Fibroblast of pulmonary artery (primary cell): ENCODE measurements at regions not wholly inside any gene's neighbourhood (a gene's known extent, or its start where the extent isn't known, plus 50 kb on each side); places are given as distances from the start of the nearest gene placed in this dataset.

Experiments used
- DNase-seq: peaks from one replicate; pipeline ENCODE4 v3.0.0-alpha.2; 2010; ENCODE audit warnings: low read depth
- H3K4me3 ChIP-seq: replicated peaks from 2 replicates; pipeline ENCODE4 v1.5.1; 2011; ENCODE audit warnings: low read depth, mild to moderate bottlenecking, control low read depth, low read length, moderate library complexity
- TF ChIP-seq, protein P1 (sequence below): IDR thresholded peaks from 2 replicates; pipeline ENCODE4 v1.5.1; 2011; ENCODE audit warnings: mild to moderate bottlenecking, control low read depth, low read length, inconsistent platforms; ENCODE audit errors: missing control alignments

DNA sequence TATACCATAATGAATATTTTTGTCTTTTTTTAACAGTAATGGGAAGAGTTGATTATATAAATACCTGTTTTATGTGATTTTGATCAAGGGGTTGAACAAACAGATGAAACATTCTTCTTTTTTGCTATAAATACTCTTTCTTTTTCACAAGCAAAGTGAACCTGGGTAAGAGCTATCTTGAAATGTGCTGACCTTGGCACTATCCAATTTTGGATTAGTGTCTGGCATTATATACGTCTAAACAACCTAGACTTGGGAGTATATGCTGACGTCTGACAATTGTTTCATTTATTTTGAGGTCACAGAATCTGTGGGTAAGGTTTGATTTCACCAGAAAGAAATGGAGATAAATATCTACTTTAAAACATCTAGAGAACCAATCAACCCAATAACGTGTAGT lies 716.0 kb upstream of the STXBP6 start:
- TF ChIP-seq, protein P1, sequence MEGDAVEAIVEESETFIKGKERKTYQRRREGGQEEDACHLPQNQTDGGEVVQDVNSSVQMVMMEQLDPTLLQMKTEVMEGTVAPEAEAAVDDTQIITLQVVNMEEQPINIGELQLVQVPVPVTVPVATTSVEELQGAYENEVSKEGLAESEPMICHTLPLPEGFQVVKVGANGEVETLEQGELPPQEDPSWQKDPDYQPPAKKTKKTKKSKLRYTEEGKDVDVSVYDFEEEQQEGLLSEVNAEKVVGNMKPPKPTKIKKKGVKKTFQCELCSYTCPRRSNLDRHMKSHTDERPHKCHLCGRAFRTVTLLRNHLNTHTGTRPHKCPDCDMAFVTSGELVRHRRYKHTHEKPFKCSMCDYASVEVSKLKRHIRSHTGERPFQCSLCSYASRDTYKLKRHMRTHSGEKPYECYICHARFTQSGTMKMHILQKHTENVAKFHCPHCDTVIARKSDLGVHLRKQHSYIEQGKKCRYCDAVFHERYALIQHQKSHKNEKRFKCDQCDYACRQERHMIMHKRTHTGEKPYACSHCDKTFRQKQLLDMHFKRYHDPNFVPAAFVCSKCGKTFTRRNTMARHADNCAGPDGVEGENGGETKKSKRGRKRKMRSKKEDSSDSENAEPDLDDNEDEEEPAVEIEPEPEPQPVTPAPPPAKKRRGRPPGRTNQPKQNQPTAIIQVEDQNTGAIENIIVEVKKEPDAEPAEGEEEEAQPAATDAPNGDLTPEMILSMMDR, result no peak
- no peak for DNase-seq
- H3K4me3 ChIP-seq, result no peak overlapping the region

DNA sequence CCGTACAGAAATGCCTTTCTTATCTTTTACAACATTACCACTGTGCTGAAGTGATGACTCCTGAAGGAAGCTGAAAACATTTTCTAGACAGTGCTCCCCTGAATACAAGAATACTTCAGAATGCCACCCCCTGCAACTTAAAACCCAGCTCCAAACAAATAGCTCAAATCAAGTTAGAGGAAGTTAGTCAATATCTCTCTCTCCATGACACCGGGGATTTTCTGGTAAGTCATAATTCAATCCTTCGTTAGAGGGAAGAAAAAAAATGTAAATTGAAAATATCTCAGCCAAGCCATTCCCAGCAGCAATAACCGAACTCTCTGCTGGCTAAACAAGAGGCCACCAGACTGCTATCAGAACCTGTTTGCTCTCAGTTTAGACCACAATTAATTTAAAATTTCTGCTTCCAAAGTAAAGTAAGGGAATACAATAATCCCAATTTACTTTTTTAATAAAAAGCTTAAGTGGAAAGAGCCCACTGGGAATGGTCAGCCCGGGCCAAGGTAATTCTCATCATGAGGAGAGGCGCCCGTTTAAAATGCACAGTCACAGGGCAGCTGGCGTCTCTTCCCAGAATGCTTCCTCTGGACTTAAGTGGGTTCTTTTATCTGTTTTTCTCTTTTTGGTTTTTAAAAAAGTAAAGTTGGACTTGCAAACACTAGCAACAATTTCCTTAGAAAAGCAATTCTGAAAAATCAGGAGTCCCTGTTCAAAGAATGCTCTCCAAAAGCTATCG lies 710.1 kb upstream of the STXBP6 start:
- TF ChIP-seq, protein P1, result no peak

DNA sequence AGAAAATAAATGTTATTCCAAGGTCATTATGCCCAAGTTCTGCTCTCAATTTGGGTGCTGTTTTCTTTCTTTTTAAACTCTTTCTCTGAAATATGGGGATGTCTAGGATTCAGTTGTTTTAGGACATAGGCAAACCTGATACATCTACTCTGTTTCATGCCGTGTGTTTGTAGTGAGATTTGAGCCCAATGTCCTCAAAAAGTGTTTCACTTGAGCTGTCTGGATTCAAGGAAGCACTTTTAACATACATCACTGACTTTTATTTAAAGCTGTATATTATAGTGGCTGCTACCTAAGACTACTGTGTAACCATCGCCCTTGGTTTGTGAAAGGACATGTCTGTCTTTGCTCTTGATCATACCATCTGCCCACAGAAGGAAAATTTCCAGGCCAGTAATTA lies 709.3 kb upstream of the STXBP6 start:
- TF ChIP-seq, protein P1, result no peak

More for the DNA sequence above, 710.1 kb upstream of the STXBP6 start:
- H3K4me3 ChIP-seq, result no peak overlapping the region
- no peak for DNase-seq

DNA sequence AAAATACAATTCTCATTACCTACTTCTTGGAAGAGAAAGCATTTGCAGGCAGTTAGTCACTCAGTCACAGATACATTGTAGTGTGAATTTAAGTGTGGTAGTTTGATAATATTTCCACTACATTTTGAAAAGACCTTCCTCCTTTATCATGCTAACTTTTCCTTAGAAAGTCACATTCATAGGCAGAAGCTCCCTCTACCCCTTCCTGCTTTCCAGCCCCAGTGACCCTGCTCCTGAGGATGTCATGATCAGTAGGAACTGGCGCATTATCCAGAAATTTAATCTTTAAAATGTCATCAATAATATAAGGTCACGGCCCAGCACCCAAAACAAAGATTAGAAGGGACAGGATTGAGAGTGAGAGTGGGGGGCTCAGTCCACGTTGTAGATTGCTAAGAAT lies 707.4 kb upstream of the STXBP6 start:
- DNase-seq, result no peak
- TF ChIP-seq, protein P1, result no peak
- H3K4me3 ChIP-seq, result no peak overlapping the region

More for the DNA sequence above, 709.3 kb upstream of the STXBP6 start:
- no peak for DNase-seq
- H3K4me3 ChIP-seq, result no peak overlapping the region

DNA sequence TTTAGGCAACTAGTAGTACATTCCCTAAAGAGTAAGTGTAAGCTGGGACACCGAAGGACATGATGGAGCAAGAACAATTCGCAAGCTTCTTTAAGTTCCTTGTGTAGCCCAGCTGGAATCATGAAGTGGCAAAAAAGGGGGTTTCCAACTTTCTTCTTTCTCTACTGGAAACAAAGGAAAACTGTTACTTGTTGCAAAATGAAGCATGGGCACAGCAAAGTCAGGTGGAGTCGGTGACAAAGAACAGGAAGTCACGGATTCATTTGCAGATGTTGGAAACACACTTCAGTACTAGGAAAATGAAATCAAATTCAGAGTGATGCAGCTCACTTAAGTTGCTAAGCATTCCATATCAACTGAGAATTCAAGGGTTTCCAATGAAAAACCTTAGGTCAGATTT lies 706.9 kb upstream of the STXBP6 start:
- no peak overlapping the region for H3K4me3 ChIP-seq
- TF ChIP-seq, protein P1, result no peak
- no peak for DNase-seq

DNA sequence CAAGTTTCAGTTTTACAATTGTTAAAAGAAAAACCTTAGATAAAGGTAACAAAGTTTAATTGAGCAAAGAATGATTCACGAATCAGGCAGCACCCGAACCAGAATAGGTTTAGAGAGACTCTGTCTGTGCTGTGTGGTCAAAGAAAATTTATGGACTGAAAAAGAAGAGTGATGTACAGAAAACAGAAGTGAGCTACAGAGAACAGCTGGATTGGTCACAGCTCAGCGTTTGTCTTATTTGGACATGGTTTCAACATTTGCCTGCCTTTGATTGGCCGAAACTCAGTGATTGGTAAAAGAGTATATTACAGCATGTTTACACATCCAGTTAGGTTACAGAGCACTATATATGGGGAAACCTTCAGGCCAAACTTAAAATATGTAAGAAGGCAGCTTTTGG lies 703.2 kb upstream of the STXBP6 start:
- TF ChIP-seq, protein P1, result no peak
- no peak overlapping the region for H3K4me3 ChIP-seq
- no peak for DNase-seq

DNA sequence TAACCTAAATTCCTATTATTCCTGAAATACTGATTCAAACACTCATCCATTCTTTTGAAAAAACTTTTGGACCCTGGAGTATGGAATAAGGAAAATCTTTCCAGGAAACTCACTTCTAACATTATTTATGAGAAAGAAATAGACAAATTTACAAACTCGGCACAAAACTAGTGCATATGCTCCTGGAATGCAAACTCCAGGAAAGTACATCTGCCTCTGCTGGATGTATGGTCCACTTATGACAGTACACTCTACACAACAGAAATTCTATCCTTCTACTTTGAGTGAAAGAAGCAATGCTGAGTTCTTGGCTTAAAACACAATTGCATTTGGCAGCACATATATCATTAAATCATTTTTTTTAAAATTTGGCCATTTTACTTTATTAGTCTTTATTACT lies 700.5 kb upstream of the STXBP6 start:
- TF ChIP-seq, protein P1, result no peak
- no peak for DNase-seq
- H3K4me3 ChIP-seq, result no peak overlapping the region
